Amniotic epithelial cell (primary cell): ENCODE measurements at regions not wholly inside any gene's neighbourhood (a gene's known extent, or its start where the extent isn't known, plus 50 kb on each side); places are given as distances from the start of the nearest gene placed in this dataset.
A peak's percentile ranks its signal among the peaks of the same experiment; 100 is the strongest.
"Not testable (repeated sequence)": the region's sequence is repeated elsewhere in the genome, so short reads cannot be mapped to it uniquely, and the experiment has no call there.

Source experiments
- DNase-seq: peaks from one replicate; pipeline ENCODE4 v3.0.0-alpha.2; 2010; ENCODE audit warnings: low read depth

DNA sequence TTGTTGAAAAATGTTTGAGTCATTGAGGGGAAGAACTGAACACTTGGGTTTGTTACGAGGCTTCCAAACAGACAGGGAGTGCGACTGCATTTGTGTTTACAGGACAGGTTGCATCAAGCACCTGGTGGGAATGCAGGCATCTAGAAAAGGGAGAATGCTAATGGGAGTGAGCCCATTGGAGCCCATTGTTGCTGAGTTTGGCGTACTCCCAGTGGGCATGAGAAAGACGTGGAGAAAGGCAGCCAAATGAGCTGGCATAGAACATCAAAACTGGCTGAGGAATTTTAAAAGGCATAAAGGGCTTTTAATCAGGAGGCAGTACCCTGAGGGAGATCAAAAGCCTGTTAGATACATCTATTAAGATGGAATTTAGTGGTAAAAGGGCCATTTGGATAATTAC, 171.6 kb upstream of the NPSR1 start:
- DNase-seq: no peak

- no peak for DNase-seq
Measured at GRCh38 chr7:34487391-34488115, 170.5 kb upstream of the NPSR1 start.

GRCh38 chr7:34488766-34489165, 169.3 kb upstream of the NPSR1 start:
- no peak for DNase-seq

DNA sequence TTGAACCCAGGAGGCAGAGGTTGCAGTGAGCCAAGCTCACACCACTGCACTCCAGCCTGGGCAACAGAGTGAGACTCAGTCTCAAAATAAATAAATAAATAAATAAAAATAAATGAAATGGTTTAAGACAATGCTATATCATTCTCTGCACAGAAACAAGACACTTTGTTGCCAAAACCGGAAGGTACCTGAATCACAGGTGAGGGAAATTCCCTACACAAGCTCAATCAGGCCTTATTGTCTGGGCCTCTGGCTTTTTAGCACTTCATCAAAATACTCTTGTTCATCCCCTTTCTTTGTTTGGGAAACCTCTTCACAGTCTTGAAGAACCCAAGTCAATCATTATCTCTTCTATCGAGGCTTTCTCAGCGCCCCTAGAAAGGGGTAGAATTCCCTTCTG, 166.1 kb upstream of the NPSR1 start:
- no peak for DNase-seq

DNA sequence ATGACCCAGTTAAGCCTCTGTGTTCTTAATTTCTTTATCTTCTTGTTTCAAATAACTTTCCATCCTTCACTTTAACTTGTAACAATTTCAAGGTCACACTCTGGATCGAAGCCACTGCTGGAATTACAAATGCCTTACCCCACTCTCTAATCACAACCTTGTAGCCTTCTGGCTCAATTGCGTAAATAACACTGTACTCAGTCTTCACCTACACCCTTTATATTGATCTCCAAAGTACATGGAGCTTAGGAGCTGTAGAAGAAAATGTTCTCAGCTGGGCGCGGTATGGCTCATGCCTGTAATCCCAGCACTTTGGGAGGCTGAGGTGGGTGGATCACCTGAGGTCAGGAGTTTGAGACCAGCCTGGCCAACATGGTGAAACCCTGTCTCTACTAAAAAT, 164.3 kb upstream of the NPSR1 start:
- DNase-seq: no peak

DNA sequence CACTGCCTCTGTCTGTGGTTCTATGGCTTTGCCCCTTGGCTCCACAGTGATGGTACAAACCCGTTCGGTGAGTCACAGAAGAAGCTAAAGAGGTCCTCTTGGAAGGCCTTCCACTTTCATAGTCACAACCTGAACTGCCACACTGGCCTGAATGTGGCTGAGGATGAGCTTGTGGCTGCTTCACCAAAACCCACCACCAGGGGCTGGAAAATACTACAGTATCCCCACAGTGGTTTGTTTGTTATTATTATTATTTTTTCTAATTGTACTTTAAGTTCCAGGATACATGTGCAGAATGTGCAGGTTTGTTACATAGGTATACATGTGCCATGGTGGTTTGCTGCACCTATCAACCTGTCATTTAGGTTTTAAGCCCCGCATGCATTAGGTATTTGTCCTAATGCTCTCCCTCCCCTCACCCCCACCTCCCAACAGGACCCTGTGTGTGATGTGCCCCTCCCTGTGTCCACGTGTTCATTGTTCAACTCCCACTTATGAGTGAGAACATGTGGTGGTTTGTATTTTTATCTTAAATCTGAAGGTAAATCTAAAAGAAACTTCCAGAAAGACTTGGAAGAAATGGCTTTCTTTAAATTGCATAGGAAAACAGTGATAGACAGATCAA, 160.8 kb upstream of the NPSR1 start:
- no peak for DNase-seq

- DNase-seq: no peak
Measured at GRCh38 chr7:34501156-34501555, 156.9 kb upstream of the NPSR1 start.

- DNase-seq: no peak
Measured at GRCh38 chr7:34507191-34507590, 150.8 kb upstream of the NPSR1 start.

DNA sequence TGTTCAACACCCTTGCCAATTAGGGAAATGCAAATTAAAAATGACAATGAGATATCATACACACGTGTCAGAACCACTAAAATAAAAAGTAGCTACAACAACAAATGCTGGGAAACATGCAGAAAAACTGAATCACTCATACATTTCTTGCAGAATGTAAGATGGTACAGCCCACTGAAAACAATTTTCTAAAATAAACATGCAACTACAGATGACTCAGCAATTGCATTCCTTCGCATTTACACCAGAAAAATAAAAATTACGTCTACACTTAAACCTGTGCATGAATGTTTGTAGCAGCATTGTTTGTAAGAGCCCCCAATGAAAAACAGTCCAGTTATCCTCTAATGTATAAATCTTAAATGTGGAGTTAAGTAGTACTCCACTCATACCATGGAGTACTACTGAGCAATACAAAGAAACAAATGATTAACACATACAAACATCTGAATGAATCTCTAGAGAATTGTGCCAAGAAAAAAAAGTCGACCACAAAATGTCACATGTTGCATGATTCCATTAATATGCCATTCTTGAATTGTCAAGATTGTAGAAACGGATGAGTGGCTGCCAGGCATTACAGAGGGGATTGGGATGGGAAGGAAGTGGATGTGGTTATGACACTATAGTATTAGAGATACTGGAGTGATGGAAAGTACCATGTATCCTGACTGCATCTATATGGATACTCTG, 134.6 kb upstream of the NPSR1 start:
- peak; percentile 82 for DNase-seq

DNA sequence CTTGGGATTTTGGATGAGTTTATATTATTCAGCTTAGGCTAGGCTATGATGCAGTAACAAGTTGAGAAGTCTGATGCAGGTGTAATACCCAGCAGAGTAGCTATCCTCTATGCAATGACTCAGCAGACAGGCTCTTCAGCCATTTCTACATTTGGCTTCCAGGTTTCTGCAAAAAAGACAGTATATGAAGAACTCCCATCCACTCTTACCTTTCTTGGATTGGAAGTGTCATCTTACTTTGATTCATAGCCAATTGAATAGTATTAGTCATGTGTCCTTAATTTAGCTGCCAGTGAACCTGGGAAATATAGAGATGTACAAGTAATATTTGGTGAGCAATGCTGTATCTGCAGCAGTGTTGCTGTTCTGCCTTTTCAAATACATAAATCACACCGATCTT, 127.8 kb upstream of the NPSR1 start:
- peak; percentile 6 for DNase-seq

- peak; percentile 3 for DNase-seq
Measured at GRCh38 chr7:34539003-34539402, 119.0 kb upstream of the NPSR1 start.

- no peak for DNase-seq
Measured at GRCh38 chr7:34544621-34545020, 113.4 kb upstream of the NPSR1 start.

GRCh38 chr7:34550996-34551395, 107.0 kb upstream of the NPSR1 start:
- no peak for DNase-seq

- DNase-seq: no peak
Measured at GRCh38 chr7:34552502-34552901, 105.5 kb upstream of the NPSR1 start.

GRCh38 chr7:34558022-34558421, 100.0 kb upstream of the NPSR1 start:
- DNase-seq: no peak

- DNase-seq: no peak
Measured at GRCh38 chr7:34564091-34564490, 93.9 kb upstream of the NPSR1 start.

DNA sequence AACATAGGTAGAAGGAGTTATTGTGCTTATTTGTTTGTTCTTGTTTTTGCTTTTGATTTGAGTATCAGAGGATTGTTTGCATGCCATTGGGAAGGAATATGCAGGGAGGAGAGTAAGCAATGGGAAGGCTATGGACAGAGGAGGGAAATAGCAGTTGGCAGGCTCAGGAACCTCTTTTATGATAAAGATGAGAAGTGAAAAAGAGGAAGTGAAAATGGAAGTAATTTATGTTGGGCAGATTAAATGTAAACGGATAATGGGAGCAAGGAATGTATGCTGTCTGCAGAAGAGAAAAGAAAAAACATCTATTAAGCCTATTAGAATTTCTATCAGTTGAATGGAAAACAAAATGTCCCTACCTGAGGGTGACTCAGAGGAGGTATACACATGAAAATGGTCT, 90.1 kb upstream of the NPSR1 start:
- no peak for DNase-seq

GRCh38 chr7:34569975-34570699, 87.9 kb upstream of the NPSR1 start:
- DNase-seq: no peak

GRCh38 chr7:34575006-34575405, 83.0 kb upstream of the NPSR1 start:
- DNase-seq: no peak

DNA sequence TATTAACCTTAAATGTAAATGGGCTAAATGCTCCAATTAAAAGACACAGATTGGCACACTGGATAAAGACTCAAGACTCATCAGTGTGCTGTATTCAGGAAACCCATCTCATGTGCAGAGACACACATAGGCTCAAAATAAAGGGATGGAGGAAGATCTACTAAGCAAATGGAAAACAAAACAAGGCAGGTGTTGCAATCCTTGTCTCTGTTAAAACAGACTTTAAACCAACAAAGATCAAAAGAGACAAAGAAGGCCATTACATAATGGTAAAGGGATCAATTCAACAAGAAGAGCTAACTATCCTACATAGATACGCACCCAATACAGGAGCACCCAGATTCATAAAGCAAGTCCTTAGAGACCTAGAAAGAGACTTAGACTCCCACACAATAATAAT, 80.1 kb upstream of the NPSR1 start:
- DNase-seq: not testable (repeated sequence)

DNA sequence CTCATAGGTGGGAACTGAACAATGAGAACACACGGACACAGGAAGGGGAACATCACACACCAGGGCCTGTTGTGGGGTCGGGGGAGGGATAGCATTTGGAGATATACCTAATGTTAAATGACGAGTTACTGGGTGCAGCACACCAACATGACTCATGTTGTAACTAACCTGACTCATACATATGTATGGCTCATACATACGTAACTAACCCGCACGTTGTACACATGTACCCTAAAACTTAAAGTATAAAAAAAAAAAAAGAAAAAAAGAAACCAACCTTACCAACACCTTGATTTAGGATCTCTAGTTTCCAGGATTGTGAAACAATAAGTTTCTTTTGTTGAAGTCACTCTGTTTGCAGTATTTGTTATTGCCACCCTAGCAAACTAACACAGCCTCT, 76.3 kb upstream of the NPSR1 start:
- DNase-seq: peak; percentile 5

DNA sequence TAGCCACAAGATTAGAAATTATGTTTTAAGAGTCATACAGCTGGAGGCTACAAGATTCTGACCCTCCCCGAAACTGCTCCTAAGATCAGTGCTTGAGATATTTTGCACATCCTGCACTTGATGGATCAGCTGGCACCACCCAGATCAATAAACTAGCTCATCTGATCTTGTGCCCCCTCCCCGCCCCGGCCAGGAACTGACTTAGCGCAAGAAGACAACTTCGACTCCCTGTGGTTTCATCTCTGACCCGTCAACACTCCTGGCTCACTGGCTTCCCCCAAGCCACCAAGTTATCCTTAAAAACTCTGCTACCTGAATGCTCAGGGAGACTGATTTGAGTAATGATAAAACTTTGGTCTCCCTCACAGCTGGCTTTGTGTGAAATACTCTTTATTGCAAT, 73.5 kb upstream of the NPSR1 start:
- no peak for DNase-seq

DNA sequence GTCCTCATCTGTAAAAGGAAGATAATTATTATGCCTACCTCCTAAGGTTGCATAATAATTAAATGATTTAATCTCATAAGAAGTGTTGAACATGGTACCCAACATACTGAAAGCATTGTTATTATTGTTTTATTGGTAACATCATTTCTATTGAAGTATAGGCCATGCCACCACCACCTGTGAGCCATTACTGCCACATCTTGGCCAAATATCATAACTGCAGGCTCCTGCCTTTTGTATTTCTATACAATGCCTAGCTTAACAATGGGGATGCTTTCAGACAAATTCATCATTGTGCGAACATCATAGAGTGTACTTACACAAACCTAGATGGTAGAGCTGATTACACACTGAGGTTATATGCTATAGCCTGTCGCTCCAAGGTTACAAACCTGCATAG, 61.1 kb upstream of the NPSR1 start:
- DNase-seq: peak; percentile 23
